GM12874 (cell line): ENCODE measurements at regions not wholly inside any gene's neighbourhood (a gene's known extent, or its start where the extent isn't known, plus 50 kb on each side); places are given as distances from the start of the nearest gene placed in this dataset.

Experiments used
- CTCF ChIP-seq: IDR thresholded peaks from 2 replicates; pipeline ENCODE4 v1.5.1; 2011; ENCODE audit warnings: low read depth, mild to moderate bottlenecking, control low read depth, low read length, moderate library complexity; ENCODE audit not compliant: insufficient read depth

- TF ChIP-seq CTCF: no peak
Observed at GRCh38 chr10:120749856-120750566, 101.2 kb upstream of the WDR11 start.

GRCh38 chr10:120755771-120756170, 95.4 kb upstream of the WDR11 start:
- no peak for TF ChIP-seq CTCF

GRCh38 chr10:120760253-120760652, 90.9 kb upstream of the WDR11 start:
- TF ChIP-seq CTCF: no peak

GRCh38 chr10:120761951-120762350, 89.2 kb upstream of the WDR11 start:
- TF ChIP-seq CTCF: no peak

- TF ChIP-seq CTCF: no peak
Observed at GRCh38 chr10:120765226-120765803, 85.8 kb upstream of the WDR11 start.

GRCh38 chr10:120768227-120768626, 82.9 kb upstream of the WDR11 start:
- no peak for TF ChIP-seq CTCF

GRCh38 chr10:120770496-120770895, 80.7 kb upstream of the WDR11 start:
- no peak for TF ChIP-seq CTCF
